HG03520 (cell line): ENCODE measurements at regions not wholly inside any gene's neighbourhood (a gene's known extent, or its start where the extent isn't known, plus 50 kb on each side); places are given as distances from the start of the nearest gene placed in this dataset.

ENCODE experiments used
- ATAC-seq: cut with Tn5 transposase; IDR thresholded peaks from one replicate; pipeline ENCODE4 v1.9.1; 2021; ENCODE audit warnings: mild to moderate bottlenecking, moderate library complexity; ENCODE audit not compliant: unreplicated experiment

GRCh38 chr6:76702187-76702586 is 629.7 kb upstream of the IMPG1 start:
- ATAC-seq: no peak

GRCh38 chr6:76701610-76702009 is 629.1 kb upstream of the IMPG1 start:
- ATAC-seq: no peak

- no peak for ATAC-seq
Observed at GRCh38 chr6:76697585-76697984, 625.1 kb upstream of the IMPG1 start.

GRCh38 chr6:76694795-76695194 is 622.3 kb upstream of the IMPG1 start:
- no peak for ATAC-seq

GRCh38 chr6:76684875-76685274 is 612.4 kb upstream of the IMPG1 start:
- no peak for ATAC-seq

- ATAC-seq: no peak
Observed at GRCh38 chr6:76683985-76684384, 611.5 kb upstream of the IMPG1 start.

- ATAC-seq: no peak
Observed at GRCh38 chr6:76682842-76683241, 610.4 kb upstream of the IMPG1 start.

- ATAC-seq: no peak
Observed at GRCh38 chr6:76681781-76682180, 609.3 kb upstream of the IMPG1 start.

GRCh38 chr6:76677017-76677416 is 604.6 kb upstream of the IMPG1 start:
- no peak for ATAC-seq

- ATAC-seq: no peak
Observed at GRCh38 chr6:76671751-76672150, 599.3 kb upstream of the IMPG1 start.

GRCh38 chr6:76644231-76644630 is 571.8 kb upstream of the IMPG1 start:
- ATAC-seq: no peak

- ATAC-seq: no peak
Observed at GRCh38 chr6:76639941-76640340, 567.5 kb upstream of the IMPG1 start.

GRCh38 chr6:76634695-76635094 is 562.2 kb upstream of the IMPG1 start:
- ATAC-seq: no peak

GRCh38 chr6:76633259-76633658 is 560.8 kb upstream of the IMPG1 start:
- no peak for ATAC-seq

GRCh38 chr6:76631622-76632021 is 559.2 kb upstream of the IMPG1 start:
- ATAC-seq: no peak

GRCh38 chr6:76615395-76615794 is 542.9 kb upstream of the IMPG1 start:
- no peak for ATAC-seq

GRCh38 chr6:76612954-76613353 is 540.5 kb upstream of the IMPG1 start:
- no peak for ATAC-seq

- no peak for ATAC-seq
Observed at GRCh38 chr6:76609160-76609559, 536.7 kb upstream of the IMPG1 start.

- no peak for ATAC-seq
Observed at GRCh38 chr6:76594109-76594508, 521.6 kb upstream of the IMPG1 start.

GRCh38 chr6:76593668-76594067 is 521.2 kb upstream of the IMPG1 start:
- no peak for ATAC-seq

- ATAC-seq: no peak
Observed at GRCh38 chr6:76592566-76592965, 520.1 kb upstream of the IMPG1 start.

- ATAC-seq: no peak
Observed at GRCh38 chr6:76587271-76587670, 514.8 kb upstream of the IMPG1 start.

GRCh38 chr6:76584121-76584520 is 511.7 kb upstream of the IMPG1 start:
- no peak for ATAC-seq

- no peak for ATAC-seq
Observed at GRCh38 chr6:76578746-76579145, 506.3 kb upstream of the IMPG1 start.
